AG10803 (cell line): ENCODE measurements at regions not wholly inside any gene's neighbourhood (a gene's known extent, or its start where the extent isn't known, plus 50 kb on each side); places are given as distances from the start of the nearest gene placed in this dataset.
"Not testable (repeated sequence)": the region's sequence is repeated elsewhere in the genome, so short reads cannot be mapped to it uniquely, and the experiment has no call there.

ENCODE experiments used
- DNase-seq: peaks from one replicate; pipeline ENCODE4 v3.0.0; 2010; ENCODE audit warnings: low read depth
- H3K4me3 ChIP-seq: 2 replicates; pipeline ENCODE4 v1.5.1; 2011; ENCODE audit warnings: mild to moderate bottlenecking, low read length, control low read depth
- CTCF ChIP-seq: conservative IDR thresholded peaks from 2 replicates; pipeline ENCODE4 v1.5.1; 2011; ENCODE audit warnings: mild to moderate bottlenecking, low read length, control low read depth, inconsistent platforms

- no peak for TF ChIP-seq CTCF
- H3K4me3 ChIP-seq, result no peak overlapping the region
Measured at GRCh38 chr5:88034520-88034919, 234.1 kb downstream of the TMEM161B start.

GRCh38 chr5:88033191-88033590, 235.5 kb downstream of the TMEM161B start:
- TF ChIP-seq CTCF, result no peak
- no peak overlapping the region for H3K4me3 ChIP-seq
- no peak for DNase-seq

More at GRCh38 chr5:88034520-88034919, 234.1 kb downstream of the TMEM161B start:
- no peak for DNase-seq

- DNase-seq, result no peak
- no peak overlapping the region for H3K4me3 ChIP-seq
- no peak for TF ChIP-seq CTCF
Measured at GRCh38 chr5:88029011-88029410, 239.6 kb downstream of the TMEM161B start.

- TF ChIP-seq CTCF, result no peak
- DNase-seq, result no peak
- no peak overlapping the region for H3K4me3 ChIP-seq
Measured at GRCh38 chr5:88021141-88021540, 247.5 kb downstream of the TMEM161B start.

- not testable (repeated sequence) for DNase-seq, H3K4me3 ChIP-seq
Measured at GRCh38 chr5:88014984-88015383, 253.7 kb downstream of the TMEM161B start.

- TF ChIP-seq CTCF, result no peak
- DNase-seq, result no peak
- H3K4me3 ChIP-seq, result no peak overlapping the region
Measured at GRCh38 chr5:88000877-88001276, 267.8 kb downstream of the TMEM161B start.

GRCh38 chr5:87997662-87998061, 271.0 kb downstream of the TMEM161B start:
- no peak for TF ChIP-seq CTCF
- DNase-seq, result no peak
- no peak overlapping the region for H3K4me3 ChIP-seq

GRCh38 chr5:87966213-87966612, 302.4 kb downstream of the TMEM161B start:
- no peak overlapping the region for H3K4me3 ChIP-seq
- no peak for TF ChIP-seq CTCF
- no peak for DNase-seq
